NCI-H1436 treated with DMSO at 0.1 percent for 48 hours (cell line): ENCODE measurements at regions not wholly inside any gene's neighbourhood (a gene's known extent, or its start where the extent isn't known, plus 50 kb on each side); places are given as distances from the start of the nearest gene placed in this dataset.

ENCODE experiments used
- DNase-seq: peaks from one replicate; lab custom pipeline; 2025; lab: John Stamatoyannopoulos, UW

- no peak for DNase-seq
Measured at GRCh38 chr10:128375171-128375570, 248.9 kb upstream of the MKI67 start.

DNA sequence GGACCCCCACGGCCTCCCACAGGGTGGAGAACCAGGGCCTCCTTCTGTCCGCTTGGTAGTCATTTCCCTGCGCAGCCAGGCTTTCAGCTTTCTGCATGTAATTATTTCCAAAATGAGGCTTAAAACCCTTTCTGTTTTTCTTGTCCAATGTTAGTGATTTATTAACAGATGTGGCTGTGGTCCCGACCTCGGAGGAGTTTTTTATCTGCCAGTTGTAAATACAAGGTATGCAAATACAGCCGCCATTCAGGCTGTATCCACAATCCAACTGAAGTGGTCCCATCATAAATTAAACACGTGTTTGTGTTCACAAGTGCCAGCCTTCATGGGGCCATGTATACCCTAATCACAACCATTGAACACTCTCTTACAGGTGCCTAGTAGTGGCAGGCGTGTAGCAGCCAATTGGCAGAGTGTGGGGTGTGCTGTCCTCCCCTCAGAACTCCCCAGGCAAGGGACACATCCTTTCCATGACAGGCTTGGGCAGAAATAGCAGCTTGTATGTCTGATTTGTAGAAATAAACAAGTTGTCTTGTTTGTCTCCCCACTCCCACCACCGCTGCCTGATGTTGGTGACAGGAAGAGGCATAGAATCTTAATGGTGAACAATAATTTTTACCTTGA is 251.3 kb upstream of the MKI67 start:
- DNase-seq = no peak

- DNase-seq = no peak
Measured at GRCh38 chr10:128377988-128378387, 251.8 kb upstream of the MKI67 start.

DNA sequence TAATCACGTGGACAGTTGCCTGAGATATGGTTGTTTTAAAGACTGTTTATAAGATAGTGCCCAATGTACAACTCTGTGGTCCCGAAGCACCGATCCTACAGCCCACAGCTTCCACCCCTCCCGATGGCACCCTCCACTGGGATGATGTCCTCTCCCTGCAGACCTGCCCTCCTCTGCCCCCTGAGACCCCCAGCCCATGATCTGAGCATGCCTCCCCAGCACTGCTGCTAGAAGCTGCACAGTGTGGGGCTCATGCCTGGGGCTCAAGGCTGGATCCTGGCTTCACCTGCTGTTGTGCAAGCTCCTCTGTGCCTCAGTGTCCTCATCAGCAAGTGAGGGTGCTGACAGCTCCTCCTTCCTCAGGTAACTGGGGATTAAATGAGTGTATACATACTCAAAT is 254.7 kb upstream of the MKI67 start:
- DNase-seq = no peak

- no peak for DNase-seq
Measured at GRCh38 chr10:128382225-128382624, 256.0 kb upstream of the MKI67 start.

GRCh38 chr10:128384831-128385230 is 258.6 kb upstream of the MKI67 start:
- no peak for DNase-seq

- DNase-seq = no peak
Measured at GRCh38 chr10:128386231-128386630, 260.0 kb upstream of the MKI67 start.

GRCh38 chr10:128386816-128387604 is 260.8 kb upstream of the MKI67 start:
- DNase-seq = no peak

DNA sequence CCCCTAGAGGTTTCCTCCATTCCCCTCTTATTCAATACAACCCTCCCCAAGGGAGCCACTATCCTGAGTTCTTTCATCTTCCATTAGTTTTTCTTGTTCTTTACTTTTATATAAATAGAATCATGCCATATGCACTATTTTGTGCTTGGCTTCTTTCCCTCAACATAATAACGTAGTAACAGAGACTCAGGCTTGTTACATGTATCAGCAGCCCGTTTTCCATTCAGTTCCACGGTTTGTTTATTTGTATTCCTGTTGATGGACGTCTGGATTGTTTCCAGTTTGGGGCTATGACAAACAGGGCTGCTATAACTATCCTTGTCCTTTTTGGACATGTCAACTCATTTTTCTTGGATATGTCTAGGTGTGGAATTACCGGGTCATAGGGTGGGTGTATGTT is 264.4 kb upstream of the MKI67 start:
- DNase-seq = no peak

DNA sequence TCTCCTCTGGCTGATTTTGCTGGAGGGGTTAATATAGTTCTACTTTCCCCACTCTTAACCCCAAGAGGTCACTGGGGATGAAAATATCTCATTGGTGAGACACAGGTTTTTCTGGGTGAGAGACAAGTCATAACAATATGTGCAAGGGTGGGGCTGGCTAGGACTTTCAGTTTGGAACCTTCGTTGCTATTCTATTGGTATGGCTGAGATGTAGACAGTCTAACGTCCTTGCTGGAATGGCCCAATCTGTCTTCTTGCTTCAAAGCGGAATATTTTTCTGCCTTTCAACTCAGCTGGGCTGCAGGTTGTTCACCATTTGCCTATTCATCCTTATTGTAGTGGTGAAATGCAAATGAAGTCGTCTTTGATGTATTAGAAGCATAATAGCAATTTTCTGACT is 267.3 kb upstream of the MKI67 start:
- no peak for DNase-seq

GRCh38 chr10:128398118-128398517 is 271.9 kb upstream of the MKI67 start:
- DNase-seq = no peak

GRCh38 chr10:128398999-128399398 is 272.8 kb upstream of the MKI67 start:
- DNase-seq = no peak

- DNase-seq = no peak
Measured at GRCh38 chr10:128400564-128400963, 274.3 kb upstream of the MKI67 start.

- DNase-seq = no peak
Measured at GRCh38 chr10:128405450-128405849, 279.2 kb upstream of the MKI67 start.

GRCh38 chr10:128411643-128412042 is 285.4 kb upstream of the MKI67 start:
- no peak for DNase-seq

- DNase-seq = no peak
Measured at GRCh38 chr10:128414568-128414967, 288.3 kb upstream of the MKI67 start.

DNA sequence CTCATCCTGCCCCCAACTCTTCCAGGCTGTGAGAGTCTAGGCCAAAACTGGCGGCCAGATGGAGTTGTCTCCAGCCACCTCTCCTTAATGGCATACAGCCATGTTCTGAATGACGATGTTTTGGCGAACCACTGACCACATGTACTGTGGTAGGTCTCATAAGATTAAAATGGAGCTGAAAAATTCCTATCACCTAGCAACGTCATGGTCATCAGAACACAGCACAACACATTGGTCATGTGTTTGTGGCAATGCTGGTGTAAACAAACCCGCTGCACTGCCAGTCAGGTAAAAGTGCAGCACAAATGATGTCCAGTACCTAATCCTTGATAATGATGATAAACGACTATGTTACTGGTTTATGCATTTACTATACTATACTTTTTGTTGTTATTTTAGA is 290.0 kb upstream of the MKI67 start:
- no peak for DNase-seq

DNA sequence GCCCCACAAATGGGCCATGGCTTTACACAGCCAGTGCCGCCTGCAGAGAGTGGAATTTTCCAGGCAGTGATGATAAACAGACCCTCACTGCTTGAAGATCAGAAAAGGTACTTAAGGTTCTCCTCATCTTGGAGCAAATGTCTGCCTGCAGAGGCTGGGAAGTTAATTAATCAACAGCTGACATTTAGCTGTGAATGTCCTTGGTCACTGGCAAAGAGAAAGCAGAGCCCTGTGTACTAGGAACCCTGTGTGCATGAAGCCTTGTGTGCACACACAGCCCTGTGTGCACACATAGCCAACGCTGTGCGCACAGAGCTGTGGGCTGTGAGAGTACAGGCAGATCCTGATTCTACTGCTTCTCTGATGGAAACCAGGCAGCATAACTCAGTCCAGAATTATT is 291.6 kb upstream of the MKI67 start:
- DNase-seq = no peak

DNA sequence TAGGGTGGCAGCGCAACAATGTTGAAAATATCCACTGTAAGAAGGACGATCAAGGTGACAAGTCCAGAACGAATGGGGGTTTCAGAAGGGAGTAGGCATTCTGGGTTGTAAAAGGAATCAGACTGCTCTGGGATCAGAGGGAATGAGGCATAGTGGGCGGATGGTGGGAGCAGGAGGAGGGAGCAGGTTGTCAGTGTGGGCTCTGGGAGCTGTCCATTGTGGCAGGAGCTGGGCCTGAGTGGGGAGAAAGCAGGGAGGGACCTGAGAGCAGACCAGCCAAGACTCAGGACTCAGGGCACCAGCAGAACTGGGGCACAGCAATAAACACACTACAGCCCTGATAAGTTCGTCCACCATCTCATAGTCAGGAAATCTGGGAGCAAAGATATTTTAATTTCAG is 292.6 kb upstream of the MKI67 start:
- no peak for DNase-seq

GRCh38 chr10:128419466-128420019 is 293.3 kb upstream of the MKI67 start:
- DNase-seq = no peak

GRCh38 chr10:128420623-128421022 is 294.4 kb upstream of the MKI67 start:
- no peak for DNase-seq

DNA sequence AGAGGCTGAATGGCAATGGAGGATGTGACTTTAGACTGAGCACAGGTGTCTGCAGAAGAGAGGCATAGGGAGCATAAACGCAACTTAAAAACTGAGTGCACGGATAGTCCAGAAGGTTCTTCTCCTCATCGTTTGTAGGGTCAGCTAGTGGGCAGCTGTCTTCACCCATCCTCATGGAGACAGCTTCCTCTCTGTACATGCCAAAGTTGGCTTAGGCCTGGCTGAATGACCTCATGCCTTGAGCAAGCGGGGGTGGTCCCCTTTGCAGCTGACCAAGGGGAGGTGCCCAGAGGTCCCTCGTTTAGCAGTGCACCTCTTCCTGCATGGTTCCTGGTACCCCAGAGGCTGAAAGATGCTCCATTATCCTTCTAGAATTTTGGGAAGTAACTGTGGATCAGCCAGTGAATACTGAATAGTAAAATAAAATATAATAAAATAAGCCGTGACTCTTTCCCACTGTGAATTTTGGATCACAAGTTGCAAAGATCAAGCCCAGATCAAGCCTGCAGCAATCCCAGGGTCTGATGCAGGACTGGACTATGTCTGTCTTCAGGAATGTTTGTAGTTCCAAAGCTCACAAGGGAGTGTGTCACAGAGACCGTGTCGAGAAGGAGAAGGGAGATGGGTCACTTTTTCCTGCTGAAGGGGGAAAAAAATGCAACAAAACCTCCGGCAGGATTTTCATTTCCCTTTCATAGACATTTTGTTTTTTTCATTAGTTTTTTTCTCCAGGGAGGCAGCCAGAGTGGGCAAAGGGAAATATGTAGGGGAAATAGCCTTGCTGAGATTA is 295.3 kb upstream of the MKI67 start:
- DNase-seq = no peak

GRCh38 chr10:128422190-128422589 is 296.0 kb upstream of the MKI67 start:
- no peak for DNase-seq
